ENCODE measurements at regions not wholly inside any gene's neighbourhood (a gene's known extent, or its start where the extent isn't known, plus 50 kb on each side); places are given as distances from the start of the nearest gene placed in this dataset.
"Not testable (repeated sequence)": the region's sequence is repeated elsewhere in the genome, so short reads cannot be mapped to it uniquely, and the experiment has no call there.

- no peak for DNase-seq
Measured at GRCh38 chr3:102348904-102349303, 85.9 kb upstream of the ZPLD1 start.

GRCh38 chr3:102353148-102353547, 81.7 kb upstream of the ZPLD1 start:
- DNase-seq: no peak

GRCh38 chr3:102353805-102354204, 81.0 kb upstream of the ZPLD1 start:
- DNase-seq: no peak

- DNase-seq: no peak
Measured at GRCh38 chr3:102354818-102355515, 79.8 kb upstream of the ZPLD1 start.

- DNase-seq: no peak
Measured at GRCh38 chr3:102356506-102356905, 78.3 kb upstream of the ZPLD1 start.

- not testable (repeated sequence) for DNase-seq
Measured at GRCh38 chr3:102357313-102357712, 77.5 kb upstream of the ZPLD1 start.

GRCh38 chr3:102360183-102360860, 74.5 kb upstream of the ZPLD1 start:
- no peak for DNase-seq

- no peak for DNase-seq
Measured at GRCh38 chr3:102361101-102361500, 73.7 kb upstream of the ZPLD1 start.

- DNase-seq: not testable (repeated sequence)
Measured at GRCh38 chr3:102366116-102366515, 68.7 kb upstream of the ZPLD1 start.

- DNase-seq: peak in 1 of 5 experiments; percentile 23
Measured at GRCh38 chr3:102374863-102375634, 59.8 kb upstream of the ZPLD1 start.

- DNase-seq: no peak
Measured at GRCh38 chr3:102378216-102378615, 56.6 kb upstream of the ZPLD1 start.

- DNase-seq: not testable (repeated sequence)
Measured at GRCh38 chr3:102382201-102382600, 52.6 kb upstream of the ZPLD1 start.

All from T-helper 2 cell (primary cell).